SH-SY5Y (cell line): ENCODE measurements at regions not wholly inside any gene's neighbourhood (a gene's known extent, or its start where the extent isn't known, plus 50 kb on each side); places are given as distances from the start of the nearest gene placed in this dataset.

ENCODE experiments used
- GATA2 ChIP-seq: IDR thresholded peaks from 2 replicates; pipeline ENCODE4 v1.6.1; 2011; ENCODE audit warnings: mild to moderate bottlenecking, low read depth, low read length
- GATA3 ChIP-seq: IDR thresholded peaks from 2 replicates; pipeline ENCODE4 v1.6.1; 2011; ENCODE audit warnings: low read depth, mild to moderate bottlenecking, low read length, moderate library complexity

- no peak for TF ChIP-seq GATA2
- TF ChIP-seq GATA3, result no peak
Measured at GRCh38 chr1:239006276-239006675, 380.1 kb upstream of the CHRM3 start.
